Body of pancreas (tissue), 4 donors: ENCODE measurements at regions not wholly inside any gene's neighbourhood (a gene's known extent, or its start where the extent isn't known, plus 50 kb on each side); places are given as distances from the start of the nearest gene placed in this dataset.

ENCODE experiments used
- ATAC-seq: fragments of 150-250 bp; one replicate; pipeline ENCODE4 v1.9.1; 2016
- DNase-seq, 4 donors: peaks; one replicate each; pipeline ENCODE4 v3.0.0-alpha.2; 2019
- H3K27ac ChIP-seq, 4 donors: fragments of 200-600 bp; sonication (generic); 1 replicate in 3 of 4; 2 replicates in 1 of 4; pipeline versions ENCODE4 v1.5.1 to v1.6.1; 2016 to 2019; ENCODE audit warnings: mild to moderate bottlenecking in 1 of 4, mixed read lengths in 1 of 4, moderate library complexity in 1 of 4
- H3K27me3 ChIP-seq, 2 donors: fragments of 200-600 bp; sonication (generic); one replicate each; pipeline ENCODE4 v1.6.0; 2016; ENCODE audit warnings: mild to moderate bottlenecking in 1 of 2
- H3K36me3 ChIP-seq, 2 donors: fragments of 200-600 bp; sonication (generic); replicated peaks in 1 of 2; 2 replicates each; pipeline ENCODE4 v1.5.1; 2016; ENCODE audit warnings: low read depth in 2 of 2; ENCODE audit not compliant: insufficient read depth in 1 of 2
- H3K4me1 ChIP-seq: fragments of 200-600 bp; sonication (generic); one replicate; pipeline ENCODE4 v1.6.0; 2016
- H3K4me3 ChIP-seq, 2 donors: fragments of 200-600 bp; sonication (generic); 1 replicate in 1 of 2; 2 replicates in 1 of 2; pipeline ENCODE4 v1.5.1; 2016 to 2019
- H3K9me3 ChIP-seq, 3 donors: fragments of 200-600 bp; sonication (generic); 1 replicate in 2 of 3; 2 replicates in 1 of 3; pipeline ENCODE4 v1.5.1; 2016
- CTCF ChIP-seq, 7 experiments: fragments of 450-650 bp in 4 of 7; fragments of 200-600 bp in 3 of 7; sonication (generic) in 3 of 7; IDR thresholded peaks; one replicate each; pipeline ENCODE4 v1.5.1; 2016 to 2019; ENCODE audit warnings: antibody characterized with exemption in 7 of 7
- POLR2A ChIP-seq, 3 donors: fragments of 450-650 bp; IDR thresholded peaks; one replicate each; pipeline ENCODE4 v1.6.1; 2016; ENCODE audit warnings: antibody characterized with exemption in 3 of 3, mild to moderate bottlenecking in 2 of 3
- WGBS, 2 donors: methylation state at CpG; one replicate each; pipeline ENCODE4 v1.1.5; 2017; 5-methylcytosine and 5-hydroxymethylcytosine counted together
- intact Hi-C: fragments of 100-400 bp; cut with DNase I; formaldehyde crosslinking; loops from one replicate; pipeline ENCODE4 v1.15.1; 2023

DNA sequence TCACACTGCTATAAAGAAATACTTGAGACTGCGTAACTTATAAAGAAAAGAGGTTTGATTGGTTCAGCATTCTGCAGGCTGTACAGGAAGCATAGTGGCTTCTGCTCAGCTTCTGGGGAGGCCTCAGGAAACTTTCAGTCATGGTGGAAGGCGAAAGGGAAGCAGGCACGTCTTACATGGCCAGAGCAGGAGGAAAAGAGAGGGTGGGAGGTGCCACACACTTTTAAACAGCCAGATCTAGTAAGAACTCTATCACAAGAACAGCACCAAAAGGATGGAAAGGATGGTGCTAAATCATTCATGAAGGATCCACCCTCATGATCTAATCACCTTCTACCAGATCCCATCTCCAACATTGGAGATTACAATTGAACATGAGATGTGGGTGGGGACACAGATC lies 145.5 kb upstream of the OSR1 start:
- Histone ChIP-seq H3K27ac (no peak overlapping the region), H3K4me1 (peaks cover 16% of the 10 kb centered on the region), H3K9me3 (no peaks in the 10 kb centered on the region), H3K4me3 (no peak overlapping the region), H3K27me3 (no peaks in the 10 kb centered on the region), H3K36me3 (no peaks in the 10 kb centered on the region)
- TF ChIP-seq CTCF (IDR thresholded peaks at IDR 0.05), result no peak
- no peak for TF ChIP-seq POLR2A (IDR thresholded peaks at IDR 0.05)
- intact Hi-C loops, result no loop called here
- ATAC-seq (no peak), DNase-seq (no peak)
- 70 to 75% methylated on average over 3 of the region's 3 CpGs for WGBS, 2 donors

DNA sequence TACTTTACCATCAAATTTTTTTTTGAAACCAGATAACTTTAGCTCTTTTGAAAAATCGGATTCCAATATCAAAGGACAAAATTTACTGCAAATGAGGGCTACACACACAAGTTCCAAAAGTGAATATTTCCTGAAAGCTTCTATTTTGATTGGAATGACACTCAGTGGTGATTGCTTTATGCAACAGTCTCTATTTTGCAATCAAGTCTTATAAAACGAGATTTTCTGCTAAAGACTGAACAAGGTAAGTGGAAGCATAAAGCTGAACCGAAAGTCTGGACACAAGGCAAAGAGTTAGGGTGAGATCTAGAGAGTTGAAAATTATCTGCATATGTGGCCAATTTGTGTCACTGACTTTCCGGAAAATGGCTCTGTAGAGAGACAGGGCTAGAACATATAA lies 145.0 kb upstream of the OSR1 start:
- Histone ChIP-seq H3K9me3 (no peaks in the 10 kb centered on the region), H3K4me1 (peaks cover 16% of the 10 kb centered on the region), H3K27me3 (no peaks in the 10 kb centered on the region), H3K27ac (no peak overlapping the region), H3K4me3 (no peak overlapping the region), H3K36me3 (no peaks in the 10 kb centered on the region)
- DNase-seq (no peak), ATAC-seq (no peak)
- TF ChIP-seq CTCF (IDR thresholded peaks at IDR 0.05) (no peak), POLR2A (IDR thresholded peaks at IDR 0.05) (no peak)
- intact Hi-C loops, result no loop called here
- 65% methylated on average over 4 of the region's 4 CpGs for WGBS, 2 donors

GRCh38 chr2:19500126-19500525 lies 141.7 kb upstream of the OSR1 start:
- H3K4me3 ChIP-seq, result no peak overlapping the region
- peaks cover 7% of the 10 kb centered on the region for H3K4me1 ChIP-seq
- ATAC-seq (no peak), DNase-seq (no peak)
- TF ChIP-seq POLR2A (IDR thresholded peaks at IDR 0.05) (no peak), CTCF (IDR thresholded peaks at IDR 0.05) (no peak)
- no peak overlapping the region for H3K27ac ChIP-seq
- intact Hi-C loops, result no loop called here
- no peaks in the 10 kb centered on the region for H3K36me3 ChIP-seq
- no peaks in the 10 kb centered on the region for H3K27me3 ChIP-seq
- no peaks in the 10 kb centered on the region for H3K9me3 ChIP-seq

GRCh38 chr2:19496646-19497045 lies 138.2 kb upstream of the OSR1 start:
- Histone ChIP-seq H3K27me3 (no peaks in the 10 kb centered on the region), H3K9me3 (no peaks in the 10 kb centered on the region), H3K27ac (no peak overlapping the region), H3K4me1 (no peaks in the 10 kb centered on the region), H3K36me3 (no peaks in the 10 kb centered on the region), H3K4me3 (no peak overlapping the region)
- intact Hi-C loops, result no loop called here
- ATAC-seq (no peak), DNase-seq (no peak)
- TF ChIP-seq POLR2A (IDR thresholded peaks at IDR 0.05) (no peak), CTCF (IDR thresholded peaks at IDR 0.05) (no peak)
- WGBS, 2 donors, result 56 to 68% methylated on average over 5 of the region's 5 CpGs

DNA sequence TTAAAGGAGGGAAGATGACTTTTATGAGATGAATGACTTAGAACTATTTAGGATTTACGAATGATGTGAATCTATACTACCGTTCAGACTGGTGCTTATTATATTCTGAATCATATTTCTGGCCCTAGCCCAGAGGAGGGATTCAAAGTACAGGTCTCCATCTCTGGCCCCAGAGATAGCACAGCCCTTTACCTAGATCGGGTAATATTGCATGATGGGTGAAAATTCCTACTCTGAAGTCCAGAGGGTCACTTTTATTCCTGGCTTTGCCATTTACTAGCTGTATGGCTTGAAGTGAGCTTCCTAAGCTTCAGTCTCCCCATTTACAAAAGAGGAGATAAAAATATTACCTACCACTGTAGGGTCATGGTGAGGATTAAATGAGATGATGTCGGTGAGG lies 135.8 kb upstream of the OSR1 start:
- Histone ChIP-seq H3K9me3 (no peaks in the 10 kb centered on the region), H3K27ac (no peak overlapping the region), H3K4me1 (no peaks in the 10 kb centered on the region), H3K36me3 (no peaks in the 10 kb centered on the region), H3K27me3 (no peaks in the 10 kb centered on the region), H3K4me3 (no peak overlapping the region)
- WGBS, 2 donors, result 68 to 77% methylated on average over 4 of the region's 4 CpGs
- DNase-seq, result no peak
- no peak for TF ChIP-seq CTCF (IDR thresholded peaks at IDR 0.05)
- no peak for TF ChIP-seq POLR2A (IDR thresholded peaks at IDR 0.05)
- no peak for ATAC-seq
- intact Hi-C loops, result no loop called here
